ENCODE measurements at regions not wholly inside any gene's neighbourhood (a gene's known extent, or its start where the extent isn't known, plus 50 kb on each side); places are given as distances from the start of the nearest gene placed in this dataset.

DNA sequence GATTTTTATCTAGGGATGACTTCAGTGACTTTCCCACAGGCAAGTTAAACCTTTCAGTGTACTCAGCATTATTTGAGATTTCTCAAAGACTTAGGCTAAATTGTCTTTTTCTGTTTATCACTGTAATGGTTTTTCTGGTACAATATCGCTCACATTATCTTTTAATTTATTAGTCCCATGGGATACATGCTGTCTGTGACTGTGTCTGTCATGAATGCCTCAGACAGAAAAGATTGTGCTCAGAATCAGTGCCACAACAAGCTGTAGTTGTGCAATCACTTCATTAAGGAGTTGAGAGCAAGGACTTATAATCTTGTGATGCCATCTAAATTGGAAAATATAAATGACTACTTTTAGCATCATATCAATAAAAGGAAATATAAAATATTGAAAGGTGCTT lies 2374.2 kb upstream of the RAG2 start:
- no peak overlapping the region for H3K27ac ChIP-seq (ENCODE audit: control insufficient read depth, insufficient read depth)
- WGBS (ENCODE audit: insufficient coverage, insufficient replicate concordance, low lambda C conversion rate, missing lambda C conversion rate), result 0% methylated on average over 1 of the region's 1 CpG
- ChIA-PET SMC1A (ENCODE audit: uncharacterized antibody, unreplicated experiment) (no interaction called here), POLR2A (no interaction called here), CTCF (no interaction called here), RAD21 (ENCODE audit: unreplicated experiment) (no interaction called here)
- FAIRE-seq, result no peak
- no peak overlapping the region for H2AFZ ChIP-seq (ENCODE audit: control insufficient read depth, low read depth, low read length)
- no peak overlapping the region for H3K9ac ChIP-seq (ENCODE audit: control insufficient read depth, insufficient read depth, low read length)
- H3K4me3 ChIP-seq, result no peak overlapping the region
- in situ Hi-C loops (cut with MboI) (no loop called here), intact Hi-C loops (cut with micrococcal nuclease; ENCODE audit: unreplicated experiment) (no loop called here)
- H3K9me3 ChIP-seq (replicated peaks; ENCODE audit: control insufficient read depth, insufficient read depth, low read length), result no peaks in the 10 kb centered on the region
- no peak for DNase-seq (ENCODE audit: low read depth, low spot score)
- no peaks in the 10 kb centered on the region for H3K27me3 ChIP-seq (replicated peaks in 1 of 2; ENCODE audit: control insufficient read depth in 2 of 2, insufficient read depth in 2 of 2, low read length in 1 of 2)
- no TSS peak for BruUV-seq (replicated peaks)
- no peaks in the 10 kb centered on the region for H3K4me1 ChIP-seq (ENCODE audit: control insufficient read depth, insufficient read depth, low read length)
- H3K36me3 ChIP-seq (ENCODE audit: control insufficient read depth in 2 of 2, insufficient read depth in 2 of 2, low read length in 1 of 2), result no peaks in the 10 kb centered on the region
- no peaks in the 10 kb centered on the region for H4K20me1 ChIP-seq (ENCODE audit: control insufficient read depth, insufficient read depth)
- ATAC-seq, result no peak
- no peak overlapping the region for H3K4me2 ChIP-seq (ENCODE audit: control insufficient read depth, insufficient read depth)
- no peaks in the 10 kb centered on the region for H3K79me2 ChIP-seq (ENCODE audit: control insufficient read depth, insufficient read depth, low read length)
- TF ChIP-seq SMARCA5 (IDR thresholded peaks at IDR 0.05) (no peak), PML (IDR thresholded peaks at IDR 0.05; ENCODE audit: low read length) (no peak), LARP7 (IDR thresholded peaks at IDR 0.05) (no peak), ZZZ3 (IDR thresholded peaks at IDR 0.05; ENCODE audit: control insufficient read depth, insufficient read length, low read depth) (no peak), ZNF274 (IDR thresholded peaks at IDR 0.05; ENCODE audit: insufficient read depth, insufficient read length) (no peak), ZNF207 (IDR thresholded peaks at IDR 0.05; ENCODE audit: borderline replicate concordance) (no peak), EGR1 (IDR thresholded peaks at IDR 0.05; ENCODE audit: borderline replicate concordance in 1 of 2, low read depth in 2 of 2, low read length in 2 of 2) (no peak), RAD51 (IDR thresholded peaks at IDR 0.05) (no peak), HDAC6 (IDR thresholded peaks at IDR 0.05; ENCODE audit: unreplicated experiment) (no peak), YBX1 (IDR thresholded peaks at IDR 0.05) (no peak), FOXK2 (IDR thresholded peaks at IDR 0.05) (no peak), MYC (IDR thresholded peaks at IDR 0.05; ENCODE audit: insufficient read depth, insufficient read length, insufficient replicate concordance, low read length, severe bottlenecking) (no peak), MTA3 (IDR thresholded peaks at IDR 0.05; ENCODE audit: borderline replicate concordance, low read length) (no peak)
- TF ChIP-seq, protein P1, sequence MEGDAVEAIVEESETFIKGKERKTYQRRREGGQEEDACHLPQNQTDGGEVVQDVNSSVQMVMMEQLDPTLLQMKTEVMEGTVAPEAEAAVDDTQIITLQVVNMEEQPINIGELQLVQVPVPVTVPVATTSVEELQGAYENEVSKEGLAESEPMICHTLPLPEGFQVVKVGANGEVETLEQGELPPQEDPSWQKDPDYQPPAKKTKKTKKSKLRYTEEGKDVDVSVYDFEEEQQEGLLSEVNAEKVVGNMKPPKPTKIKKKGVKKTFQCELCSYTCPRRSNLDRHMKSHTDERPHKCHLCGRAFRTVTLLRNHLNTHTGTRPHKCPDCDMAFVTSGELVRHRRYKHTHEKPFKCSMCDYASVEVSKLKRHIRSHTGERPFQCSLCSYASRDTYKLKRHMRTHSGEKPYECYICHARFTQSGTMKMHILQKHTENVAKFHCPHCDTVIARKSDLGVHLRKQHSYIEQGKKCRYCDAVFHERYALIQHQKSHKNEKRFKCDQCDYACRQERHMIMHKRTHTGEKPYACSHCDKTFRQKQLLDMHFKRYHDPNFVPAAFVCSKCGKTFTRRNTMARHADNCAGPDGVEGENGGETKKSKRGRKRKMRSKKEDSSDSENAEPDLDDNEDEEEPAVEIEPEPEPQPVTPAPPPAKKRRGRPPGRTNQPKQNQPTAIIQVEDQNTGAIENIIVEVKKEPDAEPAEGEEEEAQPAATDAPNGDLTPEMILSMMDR (IDR thresholded peaks at IDR 0.05 in 2 of 3, conservative IDR thresholded peaks at IDR 0.05 in 1 of 3; ENCODE audit: control insufficient read depth in 2 of 3, extremely low read depth in 1 of 3, insufficient read depth in 1 of 3, low read depth in 3 of 3, low read length in 3 of 3), result no peak
- TF ChIP-seq, protein P2, sequence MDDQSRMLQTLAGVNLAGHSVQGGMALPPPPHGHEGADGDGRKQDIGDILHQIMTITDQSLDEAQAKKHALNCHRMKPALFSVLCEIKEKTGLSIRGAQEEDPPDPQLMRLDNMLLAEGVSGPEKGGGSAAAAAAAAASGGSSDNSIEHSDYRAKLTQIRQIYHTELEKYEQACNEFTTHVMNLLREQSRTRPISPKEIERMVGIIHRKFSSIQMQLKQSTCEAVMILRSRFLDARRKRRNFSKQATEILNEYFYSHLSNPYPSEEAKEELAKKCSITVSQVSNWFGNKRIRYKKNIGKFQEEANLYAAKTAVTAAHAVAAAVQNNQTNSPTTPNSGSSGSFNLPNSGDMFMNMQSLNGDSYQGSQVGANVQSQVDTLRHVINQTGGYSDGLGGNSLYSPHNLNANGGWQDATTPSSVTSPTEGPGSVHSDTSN (IDR thresholded peaks at IDR 0.05; ENCODE audit: insufficient replicate concordance, low read depth, low read length), result no peak
- TF ChIP-seq, protein P3, sequence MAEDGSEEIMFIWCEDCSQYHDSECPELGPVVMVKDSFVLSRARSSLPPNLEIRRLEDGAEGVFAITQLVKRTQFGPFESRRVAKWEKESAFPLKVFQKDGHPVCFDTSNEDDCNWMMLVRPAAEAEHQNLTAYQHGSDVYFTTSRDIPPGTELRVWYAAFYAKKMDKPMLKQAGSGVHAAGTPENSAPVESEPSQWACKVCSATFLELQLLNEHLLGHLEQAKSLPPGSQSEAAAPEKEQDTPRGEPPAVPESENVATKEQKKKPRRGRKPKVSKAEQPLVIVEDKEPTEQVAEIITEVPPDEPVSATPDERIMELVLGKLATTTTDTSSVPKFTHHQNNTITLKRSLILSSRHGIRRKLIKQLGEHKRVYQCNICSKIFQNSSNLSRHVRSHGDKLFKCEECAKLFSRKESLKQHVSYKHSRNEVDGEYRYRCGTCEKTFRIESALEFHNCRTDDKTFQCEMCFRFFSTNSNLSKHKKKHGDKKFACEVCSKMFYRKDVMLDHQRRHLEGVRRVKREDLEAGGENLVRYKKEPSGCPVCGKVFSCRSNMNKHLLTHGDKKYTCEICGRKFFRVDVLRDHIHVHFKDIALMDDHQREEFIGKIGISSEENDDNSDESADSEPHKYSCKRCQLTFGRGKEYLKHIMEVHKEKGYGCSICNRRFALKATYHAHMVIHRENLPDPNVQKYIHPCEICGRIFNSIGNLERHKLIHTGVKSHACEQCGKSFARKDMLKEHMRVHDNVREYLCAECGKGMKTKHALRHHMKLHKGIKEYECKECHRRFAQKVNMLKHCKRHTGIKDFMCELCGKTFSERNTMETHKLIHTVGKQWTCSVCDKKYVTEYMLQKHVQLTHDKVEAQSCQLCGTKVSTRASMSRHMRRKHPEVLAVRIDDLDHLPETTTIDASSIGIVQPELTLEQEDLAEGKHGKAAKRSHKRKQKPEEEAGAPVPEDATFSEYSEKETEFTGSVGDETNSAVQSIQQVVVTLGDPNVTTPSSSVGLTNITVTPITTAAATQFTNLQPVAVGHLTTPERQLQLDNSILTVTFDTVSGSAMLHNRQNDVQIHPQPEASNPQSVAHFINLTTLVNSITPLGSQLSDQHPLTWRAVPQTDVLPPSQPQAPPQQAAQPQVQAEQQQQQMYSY (CRISPR knock-in tag; IDR thresholded peaks at IDR 0.05), result no peak
- TF ChIP-seq, protein P4, sequence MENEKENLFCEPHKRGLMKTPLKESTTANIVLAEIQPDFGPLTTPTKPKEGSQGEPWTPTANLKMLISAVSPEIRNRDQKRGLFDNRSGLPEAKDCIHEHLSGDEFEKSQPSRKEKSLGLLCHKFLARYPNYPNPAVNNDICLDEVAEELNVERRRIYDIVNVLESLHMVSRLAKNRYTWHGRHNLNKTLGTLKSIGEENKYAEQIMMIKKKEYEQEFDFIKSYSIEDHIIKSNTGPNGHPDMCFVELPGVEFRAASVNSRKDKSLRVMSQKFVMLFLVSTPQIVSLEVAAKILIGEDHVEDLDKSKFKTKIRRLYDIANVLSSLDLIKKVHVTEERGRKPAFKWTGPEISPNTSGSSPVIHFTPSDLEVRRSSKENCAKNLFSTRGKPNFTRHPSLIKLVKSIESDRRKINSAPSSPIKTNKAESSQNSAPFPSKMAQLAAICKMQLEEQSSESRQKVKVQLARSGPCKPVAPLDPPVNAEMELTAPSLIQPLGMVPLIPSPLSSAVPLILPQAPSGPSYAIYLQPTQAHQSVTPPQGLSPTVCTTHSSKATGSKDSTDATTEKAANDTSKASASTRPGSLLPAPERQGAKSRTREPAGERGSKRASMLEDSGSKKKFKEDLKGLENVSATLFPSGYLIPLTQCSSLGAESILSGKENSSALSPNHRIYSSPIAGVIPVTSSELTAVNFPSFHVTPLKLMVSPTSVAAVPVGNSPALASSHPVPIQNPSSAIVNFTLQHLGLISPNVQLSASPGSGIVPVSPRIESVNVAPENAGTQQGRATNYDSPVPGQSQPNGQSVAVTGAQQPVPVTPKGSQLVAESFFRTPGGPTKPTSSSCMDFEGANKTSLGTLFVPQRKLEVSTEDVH (IDR thresholded peaks at IDR 0.05; ENCODE audit: low read depth, partially characterized antibody), result no peak

Data from GM12878 (cell line).